ENCODE measurements at regions not wholly inside any gene's neighbourhood (a gene's known extent, or its start where the extent isn't known, plus 50 kb on each side); places are given as distances from the start of the nearest gene placed in this dataset.
"Not testable (repeated sequence)": the region's sequence is repeated elsewhere in the genome, so short reads cannot be mapped to it uniquely, and the experiment has no call there.

DNA sequence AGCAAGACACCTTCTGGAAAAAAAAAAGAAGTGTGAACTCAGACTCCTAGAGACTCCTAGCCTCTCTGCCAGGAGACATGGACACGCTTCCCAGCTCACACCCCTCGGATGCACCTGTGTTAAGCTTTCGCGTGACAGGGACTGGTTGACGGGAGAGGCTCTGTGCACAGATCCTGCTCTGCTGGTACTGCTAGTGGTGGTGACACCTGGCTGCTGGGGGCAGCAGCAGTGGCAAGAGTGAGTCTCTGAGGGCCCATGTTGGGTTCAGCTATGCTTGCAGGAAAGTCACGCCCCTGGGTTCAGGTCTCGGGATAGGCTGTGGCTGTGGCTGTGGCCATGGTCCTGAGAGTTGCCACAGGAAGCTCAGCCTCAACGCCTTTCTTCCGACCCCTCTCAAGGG, 81.1 kb downstream of the XRCC2 start:
- DNase-seq, result no peak

- DNase-seq, result no peak
Observed at GRCh38 chr7:152591976-152592375, 84.0 kb downstream of the XRCC2 start.

- DNase-seq, result no peak
Observed at GRCh38 chr7:152590481-152590880, 85.5 kb downstream of the XRCC2 start.

GRCh38 chr7:152589821-152590220, 86.1 kb downstream of the XRCC2 start:
- not testable (repeated sequence) for DNase-seq

DNA sequence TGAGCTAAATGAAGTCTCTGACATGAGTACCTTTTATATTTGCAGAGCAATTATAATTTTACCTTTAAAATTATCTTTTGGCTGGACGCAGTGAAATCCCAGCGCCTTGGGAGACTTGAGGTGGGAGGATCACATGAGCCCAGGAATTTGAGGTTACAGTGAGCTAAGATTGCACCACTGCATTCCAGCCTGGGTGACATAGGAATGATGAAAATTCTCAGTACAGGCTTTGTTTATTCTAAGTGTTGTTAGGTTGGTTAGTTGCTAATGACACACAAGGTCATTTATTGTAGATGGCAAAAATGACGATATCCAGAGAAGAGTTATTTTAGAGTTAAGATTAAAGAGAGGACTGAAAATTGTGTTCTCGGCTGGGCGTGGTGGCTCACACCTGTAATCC, 87.6 kb downstream of the XRCC2 start:
- no peak for DNase-seq

DNA sequence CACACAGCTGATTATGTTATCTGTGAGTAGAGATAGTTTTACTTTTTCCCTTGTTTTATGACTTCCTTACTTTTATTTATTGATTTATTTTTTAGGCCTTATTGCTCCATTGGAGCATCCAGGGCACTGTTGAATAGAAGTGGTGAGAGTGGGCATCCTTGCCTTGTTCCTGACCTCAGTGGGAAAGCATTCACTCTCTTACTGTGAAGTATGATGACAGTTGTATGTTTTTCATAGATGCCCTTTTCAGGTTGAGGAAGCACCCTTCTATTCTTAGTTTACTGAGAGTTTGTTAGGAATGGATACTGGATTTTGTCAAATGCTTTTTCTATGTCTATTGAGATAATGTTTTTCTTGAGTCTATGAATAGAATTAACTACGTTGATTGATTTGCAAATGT, 88.6 kb downstream of the XRCC2 start:
- no peak for DNase-seq

GRCh38 chr7:152583006-152583405, 92.9 kb downstream of the XRCC2 start:
- DNase-seq, result no peak

GRCh38 chr7:152579070-152579469, 96.9 kb downstream of the XRCC2 start:
- no peak for DNase-seq

GRCh38 chr7:152577339-152577738, 98.6 kb downstream of the XRCC2 start:
- DNase-seq, result no peak

DNA sequence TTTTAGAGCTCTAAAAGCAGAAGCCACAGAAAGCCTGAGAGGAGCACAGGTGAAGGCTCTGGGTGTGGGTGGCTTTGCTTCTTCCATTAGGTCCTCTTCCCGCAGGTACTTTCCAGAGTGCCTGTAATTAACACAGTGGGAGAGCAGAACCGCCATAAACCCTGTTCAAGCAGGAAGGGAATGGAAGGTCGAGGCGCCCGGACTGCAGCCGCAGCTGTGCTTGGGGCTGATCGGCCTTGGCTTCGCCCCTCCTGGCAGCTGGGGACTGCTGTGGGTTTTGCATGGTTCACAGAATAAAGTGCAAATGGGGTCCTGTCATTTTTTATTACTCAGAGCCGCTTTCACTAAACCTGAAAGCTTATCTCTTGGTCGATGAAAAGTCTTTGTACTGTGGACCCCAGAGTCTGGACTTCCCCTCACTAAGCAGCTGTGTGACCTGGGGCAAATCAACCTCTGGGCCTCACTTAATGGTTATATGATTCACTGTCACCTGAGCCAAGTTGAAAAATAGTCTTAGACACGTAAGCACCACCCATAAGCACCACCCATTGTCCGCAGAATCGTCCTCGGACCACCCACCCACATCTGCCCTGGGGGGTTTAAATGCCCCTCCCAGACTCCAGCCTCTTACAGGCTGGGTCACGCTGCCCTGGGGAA, 100.9 kb downstream of the XRCC2 start:
- no peak for DNase-seq

GRCh38 chr7:152573186-152573585, 102.8 kb downstream of the XRCC2 start:
- not testable (repeated sequence) for DNase-seq

- no peak for DNase-seq
Observed at GRCh38 chr7:152572101-152572500, 103.8 kb downstream of the XRCC2 start.

DNA sequence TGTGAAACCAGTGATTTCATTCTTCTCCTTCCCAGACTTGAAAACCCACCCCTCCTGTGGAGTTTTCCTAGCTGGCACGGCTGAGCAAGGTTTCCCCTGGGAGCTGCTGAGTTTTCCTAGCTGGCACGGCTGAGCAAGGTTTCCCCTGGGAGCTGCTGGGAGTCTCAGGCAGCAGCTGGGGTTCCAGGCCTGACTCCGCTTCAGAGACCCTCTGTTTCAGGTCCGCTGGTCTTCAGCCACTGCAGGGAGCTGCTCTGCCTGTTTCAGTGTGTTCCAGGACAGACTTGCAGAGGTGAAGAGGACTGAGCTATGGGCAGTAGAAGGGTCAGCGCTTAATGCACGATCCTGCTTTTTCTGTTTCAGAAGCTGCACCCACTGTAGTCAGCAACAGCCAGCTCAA, 104.9 kb downstream of the XRCC2 start:
- no peak for DNase-seq

- peak; percentile 19 for DNase-seq
Observed at GRCh38 chr7:152568972-152569371, 107.0 kb downstream of the XRCC2 start.

DNA sequence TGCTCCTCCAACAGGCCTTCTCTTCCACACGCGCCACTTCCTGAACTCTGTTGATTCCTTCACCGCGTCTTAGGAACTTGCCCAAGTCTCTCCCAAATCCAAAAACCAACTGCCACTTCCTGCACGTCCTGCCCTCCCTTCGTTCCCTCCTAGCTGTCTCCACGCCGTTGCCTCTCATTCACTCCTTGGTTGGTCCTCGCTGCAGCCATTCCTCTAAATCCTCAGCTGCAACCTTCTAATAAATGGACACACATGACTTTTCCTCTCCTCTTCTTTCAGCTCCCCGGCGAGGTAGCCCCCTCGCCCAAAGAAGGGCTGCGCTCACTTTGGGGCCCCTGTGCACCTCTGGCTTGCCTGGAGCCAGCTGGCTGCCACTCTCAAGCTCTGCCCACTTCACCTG, 110.2 kb downstream of the XRCC2 start:
- DNase-seq, result no peak

DNA sequence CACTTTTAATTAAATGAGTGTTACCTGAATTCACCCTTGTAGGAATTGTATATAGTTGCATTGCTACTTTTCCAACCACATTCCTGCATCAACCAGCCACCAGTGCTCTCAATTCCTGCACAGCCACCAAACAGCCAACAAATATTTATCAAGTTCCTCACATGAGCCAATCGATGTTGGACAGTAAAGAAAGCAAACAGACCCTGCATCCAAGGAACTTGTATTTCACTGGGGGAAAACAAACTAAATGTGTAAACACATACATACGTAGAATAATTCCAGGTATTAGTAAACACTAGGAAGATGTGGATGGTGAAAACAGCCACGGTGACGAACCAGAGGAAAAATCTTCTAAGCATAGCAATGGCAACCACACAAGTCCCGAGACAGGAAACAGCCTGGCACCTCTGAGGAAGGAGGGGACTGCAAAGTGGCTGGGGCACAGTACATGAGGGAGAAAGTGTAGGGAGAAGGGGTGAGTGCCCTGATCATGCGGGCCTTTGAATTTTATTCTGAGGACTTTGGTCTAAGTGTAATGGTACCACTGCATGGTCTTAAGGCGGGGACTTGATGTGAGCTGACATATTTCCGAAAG, 111.2 kb downstream of the XRCC2 start:
- DNase-seq, result no peak

DNA sequence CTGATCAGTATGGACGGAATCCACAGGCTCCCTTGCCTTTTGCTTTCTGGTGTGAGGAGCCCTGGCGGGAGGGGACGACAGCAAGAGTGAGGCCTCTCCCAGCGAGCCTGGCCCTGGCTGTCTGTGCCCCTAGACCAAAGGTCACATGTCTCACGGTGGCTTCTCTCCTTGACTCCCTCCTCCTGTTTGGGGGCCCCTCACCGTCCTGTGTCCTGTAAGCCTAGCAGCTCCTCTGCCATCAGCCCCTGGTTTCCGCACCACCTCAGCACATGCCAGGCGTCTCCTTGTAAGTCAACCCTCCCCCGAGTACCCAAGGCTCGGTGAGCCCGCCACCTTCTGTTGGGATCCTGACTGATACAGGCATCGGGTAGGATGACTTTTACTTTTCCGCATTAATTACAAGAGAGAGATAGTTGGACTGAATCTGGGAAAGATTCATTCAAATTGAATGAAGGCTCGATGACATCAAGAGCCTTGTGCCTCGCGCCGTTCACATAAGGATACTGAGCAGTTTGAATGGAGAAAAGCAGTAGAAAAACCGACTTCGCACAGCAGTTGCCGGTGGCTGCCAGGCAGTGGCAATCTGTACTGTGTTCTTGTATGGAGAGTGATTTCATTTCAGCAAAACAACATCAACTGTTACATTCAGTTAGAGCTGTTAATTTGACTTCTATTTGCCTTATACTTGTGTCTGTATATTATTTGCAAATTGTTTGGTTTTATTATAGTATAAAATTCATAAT, 119.8 kb downstream of the XRCC2 start:
- DNase-seq, result no peak

DNA sequence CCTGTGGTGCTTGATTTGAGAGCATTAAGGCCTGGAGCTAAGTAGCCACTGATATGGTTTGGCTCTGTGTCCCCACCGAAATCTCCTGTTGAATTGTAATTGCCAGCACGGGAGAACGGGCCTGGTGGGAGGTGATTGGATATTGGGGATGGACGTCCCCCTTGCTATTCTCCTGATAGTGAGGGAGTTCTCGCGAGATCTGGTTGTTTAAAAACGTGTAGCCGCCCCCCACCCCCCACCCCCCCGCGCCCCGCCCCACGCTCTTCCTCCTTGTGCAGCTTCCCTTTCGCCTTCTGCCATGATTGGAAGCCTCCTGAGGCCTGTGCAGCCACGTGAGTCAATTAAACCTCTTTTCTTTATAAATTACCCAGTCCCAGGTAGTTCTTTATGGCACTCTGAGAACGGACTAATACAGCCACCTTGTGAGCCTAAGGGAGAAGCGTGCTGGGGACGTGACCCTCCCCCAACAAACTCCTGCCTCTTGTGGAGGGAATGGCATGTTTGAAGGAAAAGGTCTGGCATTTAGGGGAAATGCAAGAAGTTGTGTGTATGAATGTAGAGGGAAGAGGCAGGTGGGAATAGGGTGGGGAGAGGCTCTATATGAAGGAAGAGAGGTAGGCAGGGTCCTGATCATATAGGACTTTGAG, 118.0 kb upstream of the KMT2C start:
- DNase-seq, result no peak

- no peak for DNase-seq
Observed at GRCh38 chr7:152551304-152552036, 115.7 kb upstream of the KMT2C start.

DNA sequence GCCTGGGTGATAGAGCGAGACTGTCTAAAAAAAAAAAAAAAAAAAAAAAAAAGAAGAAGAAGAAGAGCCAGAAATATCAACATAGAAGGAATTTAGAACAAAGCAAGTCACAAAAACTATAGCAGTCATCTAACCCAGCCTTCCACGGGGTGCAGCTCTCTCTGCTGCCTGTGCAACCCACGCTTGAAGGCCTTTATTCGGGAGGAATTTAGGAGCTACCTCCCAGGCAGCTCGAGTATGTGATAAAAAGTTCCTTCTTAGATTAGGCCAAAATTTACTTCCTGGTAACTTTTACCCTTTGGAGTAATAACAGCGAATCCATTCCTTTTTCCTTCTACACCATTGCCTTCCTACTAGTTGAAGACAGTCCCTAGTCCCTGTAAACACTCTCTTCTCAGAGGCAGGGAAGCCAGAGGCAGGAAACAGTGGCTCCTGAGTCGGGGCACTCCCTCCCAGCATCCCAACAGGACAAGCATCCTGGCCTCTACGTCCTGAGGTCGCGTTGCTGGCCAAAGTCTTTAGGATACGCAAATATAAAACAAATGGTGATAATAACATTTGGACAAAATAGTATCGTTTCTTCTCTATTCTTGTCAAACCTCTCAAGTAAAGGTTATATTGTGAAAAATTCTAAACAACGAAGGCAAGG, 109.3 kb upstream of the KMT2C start:
- no peak for DNase-seq

GRCh38 chr7:152544481-152544927, 108.7 kb upstream of the KMT2C start:
- DNase-seq, result no peak

GRCh38 chr7:152543799-152544198, 108.0 kb upstream of the KMT2C start:
- no peak for DNase-seq

DNA sequence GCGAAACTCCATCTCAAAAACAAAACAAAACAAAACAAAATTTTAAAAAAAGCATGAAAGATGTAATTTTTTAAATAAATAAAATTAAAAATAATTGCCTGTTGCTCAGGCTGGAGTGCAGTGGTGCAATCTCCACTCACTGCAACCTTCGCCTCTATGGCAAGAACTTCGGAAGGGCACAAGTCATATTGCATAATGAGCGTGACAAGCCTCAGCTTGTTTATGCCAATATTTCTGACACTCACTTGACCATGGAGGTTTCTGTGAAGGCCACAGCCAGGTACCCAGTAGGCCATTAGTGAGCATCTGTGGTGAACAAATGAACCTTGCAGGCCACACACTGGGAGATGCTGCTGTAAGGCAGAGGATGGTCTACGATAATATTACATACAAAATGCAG, 106.1 kb upstream of the KMT2C start:
- DNase-seq, result no peak
